GM23338 (cell line): ENCODE measurements at regions not wholly inside any gene's neighbourhood (a gene's known extent, or its start where the extent isn't known, plus 50 kb on each side); places are given as distances from the start of the nearest gene placed in this dataset.

Experiments used
- ATAC-seq: fragments of 200-7000 bp; cut with Tn5 transposase; 3 replicates; pipeline ENCODE4 v1.9.1; 2020
- DNase-seq: peaks from one replicate; pipeline ENCODE4 v3.0.0-alpha.2; 2015; ENCODE audit warnings: low spot score
- H2AFZ ChIP-seq: fragments of 200-600 bp; sonication (generic); 2 replicates; pipeline ENCODE4 v1.8.0; 2016; ENCODE audit warnings: antibody characterized with exemption, mild to moderate bottlenecking, moderate library complexity
- H3F3A ChIP-seq: fragments of 200-600 bp; sonication (generic); replicated peaks from 2 replicates; pipeline ENCODE4 v1.8.0; 2017; ENCODE audit warnings: antibody characterized with exemption, mixed run types, low read depth
- H3K27ac ChIP-seq: fragments of 200-600 bp; sonication (generic); 2 replicates; pipeline ENCODE4 v1.6.1; 2016; ENCODE audit warnings: low read depth
- H3K27me3 ChIP-seq: fragments of 200-600 bp; sonication (generic); 2 replicates; pipeline ENCODE4 v1.8.0; 2016; ENCODE audit warnings: mild to moderate bottlenecking, mixed run types, moderate library complexity; ENCODE audit not compliant: insufficient read depth
- H3K36me3 ChIP-seq: fragments of 200-600 bp; sonication (generic); 2 replicates; pipeline ENCODE4 v1.8.0; 2016; ENCODE audit warnings: mild to moderate bottlenecking; ENCODE audit not compliant: insufficient read depth
- H3K4me1 ChIP-seq: fragments of 200-600 bp; sonication (generic); 2 replicates; pipeline ENCODE4 v1.8.0; 2016; ENCODE audit warnings: mild to moderate bottlenecking, moderate library complexity; ENCODE audit not compliant: insufficient read depth
- H3K4me2 ChIP-seq: fragments of 200-600 bp; sonication (generic); 2 replicates; pipeline ENCODE4 v1.7.1; 2017; ENCODE audit warnings: mixed run types
- H3K4me3 ChIP-seq: fragments of 200-600 bp; sonication (generic); 2 replicates; pipeline ENCODE4 v1.6.1; 2016; ENCODE audit warnings: mixed run types
- H3K79me2 ChIP-seq: fragments of 200-600 bp; sonication (generic); replicated peaks from 2 replicates; pipeline ENCODE4 v1.8.0; 2017; ENCODE audit warnings: mild to moderate bottlenecking; ENCODE audit not compliant: insufficient read depth
- H3K9me2 ChIP-seq: fragments of 200-600 bp; sonication (generic); 2 replicates; pipeline ENCODE4 v1.8.0; 2017; ENCODE audit not compliant: insufficient read depth
- H4K20me1 ChIP-seq: fragments of 200-600 bp; sonication (generic); replicated peaks from 2 replicates; pipeline ENCODE4 v1.8.0; 2017; ENCODE audit warnings: mild to moderate bottlenecking; ENCODE audit not compliant: insufficient read depth
- H3K27ac Mint-ChIP-seq: 2 replicates; pipeline ENCODE4 v1.8.0; 2020; ENCODE audit warnings: inconsistent platforms, mild to moderate bottlenecking, moderate library complexity, mixed read lengths
- H3K27me3 Mint-ChIP-seq: 3 replicates; pipeline ENCODE4 v1.8.0; 2022; ENCODE audit warnings: low read depth, mild to moderate bottlenecking, moderate library complexity, mixed read lengths, inconsistent platforms; ENCODE audit not compliant: insufficient read depth, poor library complexity
- H3K36me3 Mint-ChIP-seq: 3 replicates; pipeline ENCODE4 v1.8.0; 2021; ENCODE audit warnings: low read depth, mild to moderate bottlenecking, inconsistent platforms, moderate library complexity, mixed read lengths
- H3K4me1 Mint-ChIP-seq: 3 replicates; pipeline ENCODE4 v1.8.0; 2020; ENCODE audit warnings: mild to moderate bottlenecking, inconsistent platforms, mixed read lengths
- H3K4me3 Mint-ChIP-seq: 3 replicates; pipeline ENCODE4 v1.8.0; 2021; ENCODE audit warnings: moderate library complexity, mild to moderate bottlenecking, inconsistent platforms, mixed read lengths
- H3K9me3 Mint-ChIP-seq: 3 replicates; pipeline ENCODE4 v1.8.0; 2020; ENCODE audit warnings: moderate library complexity, mild to moderate bottlenecking, inconsistent platforms, mixed read lengths
- CREB1 ChIP-seq: fragments of 250-450 bp; sonication (Bioruptor Pico); IDR thresholded peaks from 2 replicates; pipeline ENCODE4 v1.5.0; 2020; ENCODE audit warnings: low read depth, mild to moderate bottlenecking, moderate library complexity
- CTCF ChIP-seq, 2 experiments: fragments of 200-600 bp in 1 of 2; sonication (generic) in 1 of 2; conservative IDR thresholded peaks; 2 replicates each; pipeline versions ENCODE4 v1.5.1 to v1.6.1; 2016 to 2017; ENCODE audit warnings: antibody characterized with exemption in 2 of 2, low read depth in 2 of 2, mild to moderate bottlenecking in 2 of 2, moderate library complexity in 1 of 2
- ETS1 ChIP-seq: IDR thresholded peaks from 2 replicates; pipeline ENCODE4 v1.6.1; 2016; ENCODE audit warnings: antibody characterized with exemption
- EZH2 ChIP-seq: fragments of 200-600 bp; sonication (generic); IDR thresholded peaks from one replicate; pipeline ENCODE4 v1.8.0; 2017; ENCODE audit warnings: antibody characterized with exemption, mild to moderate bottlenecking, low read depth; ENCODE audit not compliant: unreplicated experiment
- EZH2phosphoT487 ChIP-seq: fragments of 200-600 bp; sonication (generic); IDR thresholded peaks from one replicate; pipeline ENCODE4 v1.8.1; 2018; ENCODE audit warnings: antibody characterized with exemption; ENCODE audit not compliant: unreplicated experiment
- JUNB ChIP-seq: IDR thresholded peaks from one replicate; pipeline ENCODE4 v1.6.1; 2016; ENCODE audit warnings: antibody characterized with exemption; ENCODE audit not compliant: unreplicated experiment
- NANOG ChIP-seq: IDR thresholded peaks from 2 replicates; pipeline ENCODE4 v1.6.1; 2016; ENCODE audit warnings: antibody characterized with exemption, borderline replicate concordance
- POLR2AphosphoS5 ChIP-seq: IDR thresholded peaks from 2 replicates; pipeline ENCODE4 v1.6.1; 2016; ENCODE audit warnings: antibody characterized with exemption, low read depth
- REST ChIP-seq: IDR thresholded peaks from one replicate; pipeline ENCODE4 v1.6.1; 2018; ENCODE audit warnings: antibody characterized with exemption; ENCODE audit not compliant: unreplicated experiment
- STAT1 ChIP-seq: IDR thresholded peaks from one replicate; pipeline ENCODE4 v1.6.1; 2016; ENCODE audit warnings: antibody characterized with exemption; ENCODE audit not compliant: unreplicated experiment
- ZNF114 ChIP-seq: fragments of 250-450 bp; sonication (Bioruptor Pico); IDR thresholded peaks from 2 replicates; pipeline ENCODE4 v1.5.0; 2020; ENCODE audit warnings: mild to moderate bottlenecking, moderate library complexity
- ZNF331 ChIP-seq: fragments of 250-450 bp; sonication (Bioruptor Pico); IDR thresholded peaks from 2 replicates; pipeline ENCODE4 v1.5.0; 2020; ENCODE audit warnings: low read depth, mild to moderate bottlenecking, moderate library complexity
- ZNF462 ChIP-seq: fragments of 250-450 bp; sonication (Bioruptor Pico); IDR thresholded peaks from 2 replicates; pipeline ENCODE4 v1.5.0; 2020; ENCODE audit warnings: mild to moderate bottlenecking, moderate library complexity

GRCh38 chr6:93182938-93183479, 236.3 kb downstream of the EPHA7 start:
- no peak overlapping the region for H3K4me3 Mint-ChIP-seq
- TF ChIP-seq EZH2phosphoT487 (no peak), JUNB (no peak), REST (no peak), STAT1 (no peak), ZNF462 (no peak), ETS1 (no peak), NANOG (no peak), POLR2AphosphoS5 (no peak), CREB1 (CRISPR knock-in tag) (no peak), ZNF114 (CRISPR knock-in tag) (no peak), ZNF331 (CRISPR knock-in tag) (no peak), EZH2 (no peak), CTCF (conservative IDR thresholded peaks at IDR 0.05; ENCODE audit: low read depth in 2 of 2) (no peak)
- no peak overlapping the region for H3K27ac ChIP-seq
- no peak overlapping the region for H3K4me3 ChIP-seq
- H4K20me1 ChIP-seq, result no peaks in the 10 kb centered on the region
- no peaks in the 10 kb centered on the region for H3K9me3 Mint-ChIP-seq
- no peak overlapping the region for H3K4me2 ChIP-seq
- no peak overlapping the region for H3K27ac Mint-ChIP-seq
- peaks cover 2% of the 10 kb centered on the region for H3K27me3 Mint-ChIP-seq
- H3K4me1 Mint-ChIP-seq, result peaks cover 3% of the 10 kb centered on the region; the same call in 2 of the 3 replicates
- no peaks in the 10 kb centered on the region for H3K27me3 ChIP-seq
- ATAC-seq (no peak), DNase-seq (no peak)
- H2AFZ ChIP-seq, result peak overlapping the region; percentile 40; the same call in 1 of the 2 replicates
- H3K36me3 ChIP-seq, result no peaks in the 10 kb centered on the region
- H3K9me2 ChIP-seq, result no peaks in the 10 kb centered on the region
- H3K4me1 ChIP-seq, result peaks cover 6% of the 10 kb centered on the region; the same call in 1 of the 2 replicates
- no peaks in the 10 kb centered on the region for H3K79me2 ChIP-seq
- no peaks in the 10 kb centered on the region for H3K36me3 Mint-ChIP-seq
- H3F3A ChIP-seq, result no peaks in the 10 kb centered on the region
